ENCODE measurements at regions not wholly inside any gene's neighbourhood (a gene's known extent, or its start where the extent isn't known, plus 50 kb on each side); places are given as distances from the start of the nearest gene placed in this dataset.
"Not testable (repeated sequence)": the region's sequence is repeated elsewhere in the genome, so short reads cannot be mapped to it uniquely, and the experiment has no call there.

DNA sequence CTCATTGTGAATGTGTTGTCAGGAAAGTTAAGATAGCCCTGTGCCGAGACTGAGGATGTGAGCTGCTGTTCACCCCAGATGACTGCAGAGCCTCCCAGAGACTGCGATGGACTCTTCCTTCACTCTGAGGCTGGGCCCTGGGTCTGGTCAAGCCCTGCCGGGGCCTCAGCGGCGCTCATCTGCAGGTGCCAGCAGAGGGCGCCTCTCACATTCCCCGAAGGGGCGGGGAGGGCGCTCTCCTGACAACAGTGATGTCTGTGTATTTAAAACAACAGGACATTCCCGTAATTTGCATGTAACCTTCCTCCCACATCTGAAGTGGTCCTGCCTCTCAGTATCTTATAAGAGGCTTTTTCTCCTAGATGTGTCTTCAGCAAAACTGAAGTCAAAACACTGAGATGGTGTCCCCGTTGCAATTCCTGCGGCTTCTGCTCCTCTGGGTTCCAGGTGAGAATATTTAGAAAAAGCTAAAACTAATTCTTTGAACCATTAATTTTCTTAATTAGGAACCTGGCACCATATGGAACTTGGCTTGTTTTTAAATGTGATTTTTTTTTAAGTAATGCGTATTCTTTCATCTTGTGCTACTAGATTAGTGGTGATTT is 1377.9 kb downstream of the RPIA start:
- peak; percentile 77 for DNase-seq (ENCODE audit: low spot score)

DNA sequence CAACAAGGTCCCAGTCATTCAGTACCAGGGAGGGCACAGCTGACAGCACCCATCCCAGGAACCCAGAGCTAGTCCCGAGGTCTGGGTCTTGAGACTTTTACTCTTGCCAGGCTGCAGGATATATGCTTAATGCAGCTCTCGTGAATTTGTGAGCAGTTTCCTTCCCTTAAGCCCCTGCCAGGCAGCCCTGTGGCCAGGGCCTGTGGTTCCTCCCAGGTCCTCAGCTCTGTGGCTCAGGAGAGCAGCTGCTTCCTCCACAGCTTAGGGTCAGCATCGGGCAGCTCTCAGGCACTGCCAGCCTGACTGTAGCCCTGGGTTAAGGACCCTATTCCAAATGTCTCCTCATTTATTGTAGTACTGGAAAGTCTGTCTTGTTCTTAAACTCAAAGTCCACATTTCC is 1384.8 kb downstream of the RPIA start:
- no peak for DNase-seq (ENCODE audit: low spot score)

DNA sequence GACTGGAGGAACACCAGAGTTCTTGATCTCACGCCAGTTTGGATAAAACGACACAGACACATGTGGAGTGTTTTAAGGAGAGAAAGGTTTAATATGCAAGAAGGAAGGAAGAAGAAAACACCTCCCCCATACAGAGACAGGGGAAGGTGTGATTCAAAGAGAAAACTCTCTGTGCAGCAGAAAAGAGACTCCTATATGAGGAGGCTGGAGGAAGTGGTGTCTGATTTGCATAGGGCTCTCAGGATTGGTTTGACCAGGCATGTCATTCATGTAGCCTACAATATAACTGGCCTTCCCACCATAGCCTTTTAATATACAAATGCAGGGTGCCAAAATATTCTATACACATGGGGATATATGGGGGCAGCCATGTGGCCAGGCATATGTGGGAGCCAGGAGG is 1386.5 kb downstream of the RPIA start:
- DNase-seq (ENCODE audit: low spot score) = no peak

DNA sequence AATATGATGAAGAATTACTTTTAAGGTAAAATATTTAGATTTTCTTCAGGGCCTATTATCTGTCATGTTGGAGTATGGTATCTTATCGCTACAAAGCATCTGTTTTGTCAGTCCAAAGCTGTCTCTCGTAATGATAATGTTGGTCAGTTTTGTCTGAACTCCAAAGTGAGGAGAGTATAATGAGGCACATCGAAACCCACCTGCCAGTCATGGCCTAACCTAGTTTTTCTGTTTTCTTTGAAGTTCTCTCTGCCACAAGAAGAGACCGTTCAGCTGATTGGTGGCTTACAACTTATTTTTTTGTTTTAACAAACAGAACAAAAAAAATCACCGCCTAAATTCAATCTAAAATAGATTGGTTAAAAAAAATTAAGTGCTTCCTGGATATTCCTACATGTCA is 1387.9 kb downstream of the RPIA start:
- DNase-seq (ENCODE audit: low spot score) = no peak

DNA sequence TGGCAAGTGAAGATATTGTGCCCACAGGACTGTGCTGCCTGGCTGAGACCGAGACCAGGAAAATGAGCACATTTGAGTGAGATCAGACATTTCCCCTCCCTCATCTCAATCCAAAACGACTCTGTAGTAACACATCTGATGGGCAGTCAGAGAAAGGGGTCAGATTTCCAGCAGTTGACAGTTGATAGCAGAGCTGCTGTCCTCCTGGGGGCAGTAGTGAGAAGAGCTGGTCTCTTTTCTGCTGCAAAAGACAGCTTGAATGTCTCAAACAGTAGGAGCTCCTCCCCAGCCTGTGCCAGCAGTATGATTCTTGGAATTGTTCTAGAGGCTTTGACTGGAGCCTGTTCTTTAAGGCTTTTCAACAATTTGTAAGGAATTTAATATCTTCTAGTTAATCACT is 1396.3 kb downstream of the RPIA start:
- not testable (repeated sequence) for DNase-seq (ENCODE audit: low spot score)

DNA sequence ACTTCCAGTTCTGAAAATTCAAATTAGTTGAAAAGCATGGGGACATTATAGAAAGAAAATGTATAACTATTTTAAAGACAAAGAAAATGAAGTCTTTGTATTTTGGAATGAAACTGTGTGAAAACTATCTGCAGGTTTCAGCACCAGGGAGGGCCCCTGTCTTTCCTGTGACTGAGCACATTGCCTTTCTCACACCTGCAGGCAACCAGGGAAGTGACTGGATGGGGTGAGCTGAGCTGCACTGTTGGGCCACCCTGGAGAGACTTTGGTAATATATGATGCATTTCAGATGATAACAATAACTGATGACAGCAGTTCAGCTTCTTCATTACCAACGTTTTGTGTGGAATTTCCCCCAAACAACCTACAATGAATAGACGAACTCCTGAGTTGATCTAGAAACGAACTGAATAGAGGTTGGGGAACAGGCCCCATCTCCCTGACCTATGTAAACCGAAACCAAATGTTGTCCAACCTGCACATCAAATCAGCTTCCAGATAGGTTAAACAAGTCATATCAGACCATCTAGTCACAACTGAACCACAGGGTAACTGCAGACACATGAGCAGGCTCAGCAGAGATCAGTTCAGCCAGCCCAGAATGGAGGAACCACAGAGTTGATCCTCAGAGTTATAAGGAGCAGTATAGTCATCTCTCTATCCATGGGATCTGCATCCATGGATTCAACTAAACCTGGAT is 1402.2 kb downstream of the RPIA start:
- DNase-seq (ENCODE audit: low spot score) = not testable (repeated sequence)

DNA sequence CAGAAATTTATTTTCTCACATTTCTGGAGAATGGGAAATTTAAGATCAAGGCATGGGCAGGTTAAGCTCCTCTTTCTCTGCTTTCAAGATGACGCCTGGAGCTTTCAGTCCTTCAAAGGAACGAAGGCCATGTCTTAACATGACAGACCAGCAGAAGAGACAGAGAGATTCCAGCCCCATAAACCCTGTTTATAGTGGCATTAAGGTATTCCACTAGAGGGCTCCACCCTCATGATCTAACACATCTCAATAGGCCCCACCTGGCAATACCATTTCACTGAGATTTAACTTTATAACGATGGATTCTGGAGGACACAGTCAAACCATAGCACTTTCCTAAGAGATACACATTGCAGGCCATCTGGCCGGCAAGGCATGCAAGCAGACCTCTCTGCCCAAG is 1406.1 kb downstream of the RPIA start:
- not testable (repeated sequence) for DNase-seq (ENCODE audit: low spot score)

DNA sequence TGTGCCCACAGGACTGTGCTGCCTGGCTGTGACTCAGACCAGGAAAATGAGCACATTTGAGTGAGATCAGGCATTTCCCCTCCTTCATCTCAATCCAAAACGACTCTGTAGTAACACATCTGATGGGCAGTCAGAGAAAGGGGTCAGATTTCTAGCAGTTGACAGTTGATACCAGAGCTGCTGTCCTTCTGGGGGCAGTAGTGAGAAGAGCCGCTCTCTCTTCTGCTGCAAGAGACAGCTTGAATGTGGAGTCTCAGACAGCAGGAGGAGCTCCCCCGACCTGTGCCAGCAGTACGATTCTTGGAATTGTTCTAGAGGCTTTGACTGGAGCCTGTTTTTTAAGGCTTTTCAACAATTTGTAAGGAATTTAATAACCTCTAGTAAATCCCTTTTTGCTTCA is 1413.7 kb downstream of the RPIA start:
- DNase-seq (ENCODE audit: low spot score) = peak; percentile 4

DNA sequence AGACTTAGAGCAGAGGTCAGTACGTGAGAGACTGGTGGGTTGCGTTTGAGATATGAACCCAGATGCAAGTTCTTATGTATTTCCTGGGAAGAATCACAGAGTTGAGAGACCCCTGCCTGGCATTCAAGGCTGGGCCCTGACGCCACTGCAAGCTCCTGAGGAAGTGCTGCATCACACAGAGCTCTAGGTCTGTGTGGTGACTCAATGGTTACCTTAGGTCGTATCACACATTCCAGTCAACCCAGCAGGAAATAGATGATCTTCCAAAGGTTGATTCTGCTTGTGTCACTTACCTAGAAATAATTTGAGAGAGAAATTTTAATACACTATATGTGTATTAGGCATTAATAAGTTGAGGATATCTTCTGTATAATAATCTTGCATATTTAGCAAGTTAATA is 1431.9 kb downstream of the RPIA start:
- not testable (repeated sequence) for DNase-seq (ENCODE audit: low spot score)

DNA sequence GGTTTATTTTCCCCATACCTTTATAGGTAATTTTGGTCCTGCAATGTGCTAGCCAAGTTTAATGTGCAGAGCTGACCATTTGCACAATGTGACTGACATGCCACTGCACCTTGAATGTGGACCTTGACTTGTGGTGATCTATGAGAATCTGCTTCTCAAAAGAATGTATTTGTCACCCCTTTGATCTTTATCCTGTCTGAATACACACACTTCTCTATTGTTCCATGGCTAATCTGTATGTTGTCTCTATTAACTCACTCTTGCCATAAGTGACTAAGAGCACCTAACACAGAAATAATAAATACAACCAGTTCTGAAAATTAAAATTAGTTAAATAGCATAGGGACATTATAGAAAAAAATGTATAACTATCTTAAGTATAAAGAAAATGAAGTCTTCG is 1447.6 kb downstream of the RPIA start:
- not testable (repeated sequence) for DNase-seq (ENCODE audit: low spot score)

DNA sequence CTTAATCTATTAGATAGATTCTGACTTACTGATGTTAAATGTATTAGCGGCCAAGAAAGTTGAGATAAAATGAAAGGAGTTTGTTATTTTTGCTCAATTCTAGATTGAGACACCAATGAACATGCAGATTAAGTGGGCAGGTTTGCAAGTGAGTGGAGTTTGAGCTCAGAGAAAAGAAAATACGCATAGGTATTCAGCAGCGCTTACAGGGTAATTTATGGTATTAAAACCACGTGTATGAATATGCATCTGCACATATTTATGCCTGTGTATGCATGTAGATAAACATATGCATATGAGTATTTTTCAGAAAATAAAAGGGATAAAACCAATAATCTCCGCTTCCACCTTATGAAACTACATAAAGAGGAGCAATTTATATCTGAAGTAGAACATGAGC is 1450.1 kb downstream of the RPIA start:
- DNase-seq (ENCODE audit: low spot score) = not testable (repeated sequence)

DNA sequence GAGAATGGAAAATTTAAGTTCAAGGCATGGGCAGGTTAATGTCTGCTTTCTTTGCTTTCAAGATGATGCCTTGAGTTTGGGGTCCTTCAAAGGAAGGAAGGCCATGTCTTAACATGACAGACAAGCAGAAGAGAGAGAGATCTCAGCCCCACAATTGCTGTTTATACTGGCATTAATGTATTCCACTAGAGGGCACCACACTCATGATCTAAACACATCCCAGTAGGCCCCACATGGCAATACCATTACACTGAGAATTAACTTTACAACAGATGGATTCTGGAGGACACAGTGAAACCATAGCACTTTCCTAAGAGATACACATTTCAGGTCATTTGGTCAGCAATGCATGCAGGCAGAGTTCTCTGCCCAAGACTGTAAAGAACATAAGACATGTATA is 1460.3 kb downstream of the RPIA start:
- not testable (repeated sequence) for DNase-seq (ENCODE audit: low spot score)

DNA sequence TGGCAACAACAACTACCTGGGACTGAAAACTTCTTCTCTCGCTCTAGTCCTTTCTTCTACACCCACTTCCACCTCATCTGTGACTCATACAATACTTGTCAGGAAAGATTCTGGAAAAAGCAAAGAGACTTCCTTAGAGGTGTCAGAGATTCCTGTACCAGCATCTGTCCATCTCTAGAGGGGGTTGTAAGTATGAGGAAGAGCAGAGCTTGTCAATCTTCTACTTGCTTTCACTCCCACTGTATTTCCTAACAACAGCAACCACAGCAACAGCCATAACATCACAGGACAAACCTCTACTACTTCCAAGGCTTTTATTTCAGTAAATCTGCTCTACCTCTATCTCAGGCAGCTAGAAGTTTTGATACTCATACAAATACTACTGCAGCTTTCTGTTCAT is 1479.5 kb downstream of the RPIA start:
- DNase-seq (ENCODE audit: low spot score) = not testable (repeated sequence)

DNA sequence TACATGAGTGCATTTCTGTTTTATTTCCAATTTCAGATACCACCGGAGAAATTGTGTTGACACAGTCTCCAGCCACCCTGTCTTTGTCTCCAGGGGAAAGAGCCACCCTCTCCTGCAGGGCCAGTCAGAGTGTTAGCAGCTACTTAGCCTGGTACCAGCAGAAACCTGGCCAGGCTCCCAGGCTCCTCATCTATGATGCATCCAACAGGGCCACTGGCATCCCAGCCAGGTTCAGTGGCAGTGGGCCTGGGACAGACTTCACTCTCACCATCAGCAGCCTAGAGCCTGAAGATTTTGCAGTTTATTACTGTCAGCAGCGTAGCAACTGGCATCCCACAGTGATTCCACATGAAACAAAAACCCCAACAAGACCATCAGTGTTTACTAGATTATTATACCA is 1481.6 kb downstream of the RPIA start:
- not testable (repeated sequence) for DNase-seq (ENCODE audit: low spot score)

DNA sequence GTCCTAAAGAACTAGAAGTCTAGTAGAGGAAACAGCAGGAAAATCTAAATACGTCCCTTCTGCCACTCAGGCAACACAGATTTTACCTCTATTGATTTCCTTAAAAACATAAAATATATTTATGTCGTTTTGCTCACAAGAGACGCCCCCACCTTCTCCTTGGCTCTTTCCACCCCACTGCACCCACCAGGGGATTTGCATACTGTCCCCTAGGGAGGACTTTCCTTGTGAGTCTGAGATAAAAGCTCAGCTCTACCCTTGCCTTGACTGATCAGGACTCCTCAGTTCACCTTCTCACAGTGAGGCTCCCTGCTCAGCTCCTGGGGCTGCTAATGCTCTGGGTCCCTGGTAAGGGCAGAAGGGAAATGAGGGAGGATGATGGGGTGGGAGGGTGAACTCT is 1488.1 kb downstream of the RPIA start:
- not testable (repeated sequence) for DNase-seq (ENCODE audit: low spot score)

DNA sequence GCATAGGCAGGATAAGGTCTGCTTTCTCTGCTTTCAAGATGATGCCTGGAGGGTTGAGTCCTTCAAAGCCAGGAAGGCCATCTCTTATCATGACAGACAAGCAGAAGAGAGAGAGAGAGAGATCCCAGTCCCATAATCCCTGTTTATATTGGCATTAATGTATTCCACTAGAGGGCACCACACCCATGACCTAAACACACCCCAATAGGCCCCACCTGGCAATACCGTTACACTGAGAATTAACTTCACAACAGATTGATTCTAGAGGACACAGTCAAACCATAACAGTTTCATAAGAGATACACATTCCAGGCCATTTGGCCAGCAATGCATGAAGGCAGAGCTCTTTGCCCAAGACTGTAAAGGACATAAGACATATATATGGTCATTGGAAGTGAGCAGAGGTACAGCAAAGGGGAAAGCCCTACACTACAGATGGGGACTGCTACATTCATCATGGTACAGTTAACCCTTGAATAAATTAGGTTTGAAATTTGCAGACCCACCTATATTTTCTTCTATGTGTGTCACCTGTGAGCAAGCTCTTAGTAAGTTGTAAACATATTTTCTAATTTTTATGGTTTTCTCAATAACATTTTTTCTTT is 1516.1 kb downstream of the RPIA start:
- peak; percentile 53 for DNase-seq (ENCODE audit: low spot score)

DNA sequence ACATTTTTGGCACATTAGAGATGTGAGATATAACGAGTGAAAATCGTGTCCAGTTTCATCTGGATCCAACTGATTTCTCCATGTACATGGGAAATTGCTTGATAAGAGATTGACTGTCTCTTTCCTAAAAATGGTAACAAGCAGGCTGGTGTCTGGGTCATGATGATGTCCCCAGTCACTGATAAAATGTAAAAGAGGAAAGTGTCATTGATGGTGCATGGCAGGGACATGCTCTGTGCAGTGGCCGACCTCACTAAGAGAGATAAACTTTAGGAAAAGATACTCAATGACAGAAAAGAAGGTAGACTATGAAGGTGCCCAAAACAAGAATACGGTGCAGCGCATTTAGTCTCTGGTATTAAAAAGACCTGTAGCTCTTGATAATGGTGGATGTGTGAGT is 1517.5 kb downstream of the RPIA start:
- no peak for DNase-seq (ENCODE audit: low spot score)

DNA sequence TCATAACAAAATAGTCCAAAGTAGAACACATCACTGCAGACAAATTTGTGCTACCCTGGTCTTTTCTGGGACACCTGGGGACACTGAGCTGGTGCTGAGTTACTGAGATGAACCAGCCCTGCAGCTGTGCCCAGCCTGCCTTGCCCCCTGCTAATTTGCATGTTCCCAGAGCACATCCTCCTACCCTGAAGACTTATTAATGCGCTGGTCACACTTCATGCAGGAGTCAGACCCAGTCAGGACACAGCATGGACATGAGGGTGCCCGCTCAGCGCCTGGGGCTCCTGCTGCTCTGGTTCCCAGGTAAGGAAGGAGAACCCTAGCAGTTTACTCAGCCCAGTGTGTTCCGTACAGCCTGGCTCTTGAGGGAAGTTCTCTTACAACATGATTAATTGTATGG is 1518.3 kb downstream of the RPIA start:
- no peak for DNase-seq (ENCODE audit: low spot score)

DNA sequence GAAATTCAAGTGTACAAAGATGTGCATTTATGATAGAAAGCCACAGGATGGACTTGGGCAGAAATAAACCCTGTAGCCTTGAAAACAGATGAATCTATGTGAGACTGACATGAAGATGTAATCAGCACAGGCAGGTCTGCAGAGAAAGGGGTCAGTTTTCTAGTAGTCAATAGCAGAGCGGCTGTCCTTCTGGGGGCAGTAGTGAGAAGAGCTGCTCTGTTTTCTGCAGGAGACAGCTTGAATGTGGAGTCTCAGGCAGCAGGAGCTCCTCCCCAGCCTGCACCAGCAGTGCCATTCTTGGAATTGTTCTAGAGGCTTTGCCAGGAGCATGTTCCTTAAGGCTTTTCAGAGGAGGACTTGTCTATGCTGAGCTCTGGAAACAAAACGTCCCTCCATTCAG is 1524.4 kb downstream of the RPIA start:
- DNase-seq (ENCODE audit: low spot score) = not testable (repeated sequence)

DNA sequence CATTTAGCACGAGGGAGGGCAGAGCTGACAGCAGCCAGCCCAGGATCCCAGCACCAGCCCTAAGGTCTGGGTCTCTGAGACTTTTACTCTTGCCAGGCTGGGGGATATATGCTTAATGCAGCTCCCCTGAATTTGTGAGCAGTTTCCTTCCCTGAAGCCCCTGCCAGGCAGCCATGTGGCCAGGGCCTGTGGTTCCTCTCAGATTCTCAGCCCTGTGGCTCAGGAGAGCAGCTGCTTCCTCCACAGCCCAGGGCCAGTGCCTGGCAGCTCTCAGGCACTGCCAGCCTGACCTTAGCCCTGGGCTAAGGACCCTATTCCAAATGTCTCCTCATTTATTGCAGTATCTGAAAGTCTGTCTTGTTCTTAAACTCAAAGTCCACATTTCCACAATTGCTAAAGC is 1525.3 kb downstream of the RPIA start:
- not testable (repeated sequence) for DNase-seq (ENCODE audit: low spot score)

DNA sequence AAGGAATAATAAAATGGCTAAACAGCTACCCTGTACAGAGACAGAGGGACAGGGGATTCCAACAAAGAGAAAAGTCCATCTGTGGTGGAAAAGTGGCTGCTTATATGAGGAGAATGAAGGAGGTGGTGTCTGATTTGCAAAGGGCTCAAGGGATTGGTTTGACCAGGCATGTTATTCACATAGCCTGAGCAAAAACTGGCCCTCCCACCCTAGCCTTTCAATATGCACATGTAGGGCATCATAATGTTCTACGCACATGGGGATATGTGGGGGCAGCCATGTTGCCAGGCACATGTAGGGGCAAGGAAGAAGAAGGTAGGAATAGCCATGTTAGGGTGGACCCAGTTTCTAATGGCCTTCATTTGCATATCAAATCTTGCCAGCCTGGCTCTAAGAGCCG is 1527.1 kb downstream of the RPIA start:
- not testable (repeated sequence) for DNase-seq (ENCODE audit: low spot score)

DNA sequence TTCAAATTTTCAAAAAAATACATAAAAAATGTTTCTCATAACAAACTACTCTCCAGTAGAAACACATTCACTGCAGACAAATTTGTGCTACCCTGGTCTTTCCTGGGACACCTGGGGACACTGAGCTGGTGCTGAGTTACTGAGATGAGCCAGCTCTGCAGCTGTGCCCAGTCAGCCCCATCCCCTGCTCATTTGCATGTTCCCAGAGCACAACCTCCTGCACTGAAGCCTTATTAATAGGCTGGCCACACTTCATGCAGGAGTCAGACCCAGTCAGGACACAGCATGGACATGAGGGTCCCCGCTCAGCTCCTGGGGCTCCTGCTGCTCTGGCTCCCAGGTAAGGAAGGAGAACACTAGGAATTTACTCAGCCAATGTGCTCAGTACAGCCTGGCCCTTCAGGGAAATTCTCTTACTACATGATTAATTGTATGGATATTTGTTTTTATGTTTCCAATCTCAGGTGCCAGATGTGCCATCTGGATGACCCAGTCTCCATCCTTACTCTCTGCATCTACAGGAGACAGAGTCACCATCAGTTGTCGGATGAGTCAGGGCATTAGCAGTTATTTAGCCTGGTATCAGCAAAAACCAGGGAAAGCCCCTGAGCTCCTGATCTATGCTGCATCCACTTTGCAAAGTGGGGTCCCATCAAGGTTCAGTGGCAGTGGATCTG is 1529.3 kb downstream of the RPIA start:
- not testable (repeated sequence) for DNase-seq (ENCODE audit: low spot score)

DNA sequence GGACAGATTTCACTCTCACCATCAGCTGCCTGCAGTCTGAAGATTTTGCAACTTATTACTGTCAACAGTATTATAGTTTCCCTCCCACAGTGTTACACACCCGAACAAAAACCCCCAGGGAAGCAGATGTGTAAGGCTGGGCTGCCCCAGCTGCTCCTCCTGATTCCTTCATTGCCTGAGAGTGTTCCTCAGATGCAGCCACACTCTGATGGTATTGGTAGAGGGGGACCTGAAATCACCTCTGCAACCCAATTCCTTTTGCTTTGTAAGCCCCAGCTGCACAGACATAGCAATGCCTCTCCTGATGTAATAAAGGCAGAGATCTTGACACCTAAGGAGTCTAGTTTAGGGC is 1529.8 kb downstream of the RPIA start:
- DNase-seq (ENCODE audit: low spot score) = no peak
